GM12892 (cell line): ENCODE measurements at regions not wholly inside any gene's neighbourhood (a gene's known extent, or its start where the extent isn't known, plus 50 kb on each side); places are given as distances from the start of the nearest gene placed in this dataset.

ENCODE experiments used
- POLR2A ChIP-seq: IDR thresholded peaks from 2 replicates; pipeline ENCODE4 v1.6.1; 2011; ENCODE audit warnings: low read depth, low read length, control low read depth
- POLR2AphosphoS5 ChIP-seq: IDR thresholded peaks from 2 replicates; pipeline ENCODE4 v1.6.1; 2011; ENCODE audit warnings: low read depth, low read length, control low read depth

GRCh38 chr5:86404256-86404655 lies 213.5 kb upstream of the COX7C start:
- TF ChIP-seq POLR2A = no peak
- TF ChIP-seq POLR2AphosphoS5 = no peak
